Liver (tissue), 8 donors: ENCODE measurements at regions not wholly inside any gene's neighbourhood (a gene's known extent, or its start where the extent isn't known, plus 50 kb on each side); places are given as distances from the start of the nearest gene placed in this dataset.

Source experiments
- DNase-seq: peaks from one replicate; pipeline ENCODE4 v3.0.0-alpha.2; 2017; ENCODE audit warnings: low spot score
- H3K27ac ChIP-seq, 2 donors: one replicate each; pipeline ENCODE4 v1.7.0; 2013; ENCODE audit warnings: inconsistent platforms in 2 of 2, low read length in 2 of 2, control low read depth in 1 of 2, low read depth in 1 of 2, mild to moderate bottlenecking in 1 of 2
- H3K27me3 ChIP-seq, 4 donors: one replicate each; pipeline versions ENCODE4 v1.6.1 to v1.7.0; 2013; ENCODE audit warnings: low read length in 3 of 4, inconsistent platforms in 1 of 4, mild to moderate bottlenecking in 1 of 4, moderate library complexity in 1 of 4; ENCODE audit not compliant: control insufficient read depth in 4 of 4, insufficient read depth in 4 of 4
- H3K36me3 ChIP-seq, 4 donors: one replicate each; pipeline versions ENCODE4 v1.6.1 to v1.7.0; 2013; ENCODE audit warnings: low read length in 3 of 4, mild to moderate bottlenecking in 3 of 4, low read depth in 1 of 4, moderate library complexity in 1 of 4; ENCODE audit not compliant: control insufficient read depth in 4 of 4, insufficient read depth in 3 of 4
- H3K4me1 ChIP-seq, 4 donors: one replicate each; pipeline versions ENCODE4 v1.6.1 to v1.7.0; 2013; ENCODE audit warnings: low read length in 3 of 4, mild to moderate bottlenecking in 3 of 4, moderate library complexity in 1 of 4; ENCODE audit not compliant: control insufficient read depth in 4 of 4, insufficient read depth in 4 of 4
- H3K4me3 ChIP-seq, 3 donors: one replicate each; pipeline versions ENCODE4 v1.6.1 to v1.7.0; 2013; ENCODE audit warnings: low read length in 3 of 3, control low read depth in 1 of 3, low read depth in 1 of 3, mild to moderate bottlenecking in 1 of 3
- H3K9ac ChIP-seq, 2 donors: one replicate each; pipeline ENCODE4 v1.7.0; 2013; ENCODE audit warnings: low read length in 2 of 2, mild to moderate bottlenecking in 2 of 2, moderate library complexity in 2 of 2, control low read depth in 1 of 2, low read depth in 1 of 2
- H3K9me3 ChIP-seq, 4 donors: one replicate each; pipeline versions ENCODE4 v1.6.1 to v1.7.0; 2013; ENCODE audit warnings: low read length in 3 of 4; ENCODE audit not compliant: control insufficient read depth in 4 of 4
- ATF3 ChIP-seq: IDR thresholded peaks from 2 replicates; pipeline ENCODE4 v1.6.1; 2016; ENCODE audit warnings: antibody characterized with exemption
- CTCF ChIP-seq: fragments of 150-350 bp; IDR thresholded peaks from 2 replicates; pipeline ENCODE4 v1.5.1; 2017; ENCODE audit warnings: improper control_type of control experiment, low read depth, low read length; ENCODE audit not compliant: missing input control
- EGR1 ChIP-seq, 2 donors: IDR thresholded peaks; 2 replicates each; pipeline ENCODE4 v1.6.1; 2016 to 2018; ENCODE audit warnings: antibody characterized with exemption in 2 of 2, low read depth in 2 of 2
- FOXA1 ChIP-seq: IDR thresholded peaks from 2 replicates; pipeline ENCODE4 v1.6.1; 2016; ENCODE audit warnings: antibody characterized with exemption
- FOXA2 ChIP-seq: IDR thresholded peaks from 2 replicates; pipeline ENCODE4 v1.6.1; 2016; ENCODE audit warnings: antibody characterized with exemption
- GABPA ChIP-seq, 2 donors: IDR thresholded peaks in 1 of 2; conservative IDR thresholded peaks in 1 of 2; 2 replicates each; pipeline ENCODE4 v1.6.1; 2016; ENCODE audit warnings: antibody characterized with exemption in 2 of 2, mild to moderate bottlenecking in 1 of 2, moderate library complexity in 1 of 2
- HNF4A ChIP-seq, 2 donors: conservative IDR thresholded peaks; 2 replicates each; pipeline ENCODE4 v1.6.1; 2016; ENCODE audit warnings: antibody characterized with exemption in 2 of 2, mild to moderate bottlenecking in 2 of 2
- HNF4G ChIP-seq: IDR thresholded peaks from 2 replicates; pipeline ENCODE4 v1.6.1; 2016; ENCODE audit warnings: antibody characterized with exemption
- JUND ChIP-seq, 2 donors: IDR thresholded peaks; 2 replicates each; pipeline ENCODE4 v1.6.1; 2016; ENCODE audit warnings: antibody characterized with exemption in 2 of 2
- MAX ChIP-seq: IDR thresholded peaks from 2 replicates; pipeline ENCODE4 v1.6.1; 2016; ENCODE audit warnings: antibody characterized with exemption
- NR2F2 ChIP-seq: IDR thresholded peaks from 2 replicates; pipeline ENCODE4 v1.6.1; 2016; ENCODE audit warnings: antibody characterized with exemption
- RAD21 ChIP-seq, 2 donors: IDR thresholded peaks; 2 replicates each; pipeline ENCODE4 v1.6.1; 2016; ENCODE audit warnings: antibody characterized with exemption in 2 of 2, mild to moderate bottlenecking in 2 of 2
- REST ChIP-seq: IDR thresholded peaks from 2 replicates; pipeline ENCODE4 v1.6.1; 2016; ENCODE audit warnings: antibody characterized with exemption, mild to moderate bottlenecking
- RXRA ChIP-seq, 2 donors: IDR thresholded peaks; 2 replicates each; pipeline ENCODE4 v1.6.1; 2017 to 2018; ENCODE audit warnings: antibody characterized with exemption in 2 of 2, mild to moderate bottlenecking in 1 of 2
- SP1 ChIP-seq: IDR thresholded peaks from 2 replicates; pipeline ENCODE4 v1.6.1; 2018; ENCODE audit warnings: antibody characterized with exemption, mild to moderate bottlenecking
- TAF1 ChIP-seq: conservative IDR thresholded peaks from 2 replicates; pipeline ENCODE4 v1.6.1; 2016; ENCODE audit warnings: antibody characterized with exemption, mild to moderate bottlenecking
- YY1 ChIP-seq: IDR thresholded peaks from 2 replicates; pipeline ENCODE4 v1.6.1; 2016; ENCODE audit warnings: antibody characterized with exemption, mild to moderate bottlenecking
- ZBTB33 ChIP-seq: IDR thresholded peaks from 2 replicates; pipeline ENCODE4 v1.6.1; 2016; ENCODE audit warnings: antibody characterized with exemption
- WGBS: extraction: QIAGEN DNeasy Blood & Tissue Kit; methylation state at CpG from one replicate; pipeline ENCODE4 v1.1.7; 2013; 5-methylcytosine and 5-hydroxymethylcytosine counted together
- donor health status: healthy.
- donor health status: healthy.
- donor health status: healthy.
- donor health status: healthy.
- donor health status: healthy.

- no peaks in the 10 kb centered on the region for H3K4me1 ChIP-seq
- H3K36me3 ChIP-seq = no peaks in the 10 kb centered on the region
- no peaks in the 10 kb centered on the region for H3K27me3 ChIP-seq
- no peaks in the 10 kb centered on the region for H3K9me3 ChIP-seq
- H3K9ac ChIP-seq = no peak overlapping the region
- DNase-seq = no peak
- no peak overlapping the region for H3K27ac ChIP-seq
- H3K4me3 ChIP-seq = no peak overlapping the region
- 95% methylated on average over 1 of the region's 1 CpG for WGBS
- TF ChIP-seq EGR1 (IDR thresholded peaks at IDR 0.05; ENCODE audit: low read depth in 2 of 2) = no peak
Measured at GRCh38 chr4:155609455-155610059, 57.1 kb upstream of the GUCY1A1 start.

- Histone ChIP-seq H3K36me3 (no peaks in the 10 kb centered on the region), H3K9me3 (no peaks in the 10 kb centered on the region), H3K4me3 (no peak overlapping the region), H3K9ac (no peak overlapping the region), H3K27ac (no peak overlapping the region), H3K27me3 (no peaks in the 10 kb centered on the region), H3K4me1 (no peaks in the 10 kb centered on the region)
- WGBS = 81% methylated on average over 3 of the region's 3 CpGs
- no peak for TF ChIP-seq NR2F2
- TF ChIP-seq HNF4A (conservative IDR thresholded peaks at IDR 0.05) = no peak
- TF ChIP-seq RAD21 (IDR thresholded peaks at IDR 0.05) = no peak
- no peak for TF ChIP-seq ZBTB33
- TF ChIP-seq FOXA2 = no peak
- TF ChIP-seq SP1 = no peak
- TF ChIP-seq MAX = no peak
- no peak for TF ChIP-seq CTCF
- TF ChIP-seq REST = no peak
- TF ChIP-seq EGR1 (IDR thresholded peaks at IDR 0.05; ENCODE audit: low read depth in 2 of 2) = no peak
- no peak for TF ChIP-seq ATF3
- TF ChIP-seq RXRA (IDR thresholded peaks at IDR 0.05) = no peak
- no peak for TF ChIP-seq TAF1
- no peak for TF ChIP-seq FOXA1
- TF ChIP-seq GABPA (IDR thresholded peaks at IDR 0.05 in 1 of 2, conservative IDR thresholded peaks at IDR 0.05 in 1 of 2) = no peak
- TF ChIP-seq YY1 = no peak
- TF ChIP-seq JUND (IDR thresholded peaks at IDR 0.05) = no peak
- TF ChIP-seq HNF4G = no peak
- no peak for DNase-seq
Measured at GRCh38 chr4:155608225-155608885, 58.3 kb upstream of the GUCY1A1 start.
